GM19035 (cell line): ENCODE measurements at regions not wholly inside any gene's neighbourhood (a gene's known extent, or its start where the extent isn't known, plus 50 kb on each side); places are given as distances from the start of the nearest gene placed in this dataset.

Experiments used
- ATAC-seq: cut with Tn5 transposase; IDR thresholded peaks from one replicate; pipeline ENCODE4 v1.9.1; 2021; ENCODE audit not compliant: unreplicated experiment

- ATAC-seq = no peak
Measured at GRCh38 chr18:39801010-39801409, 2154.0 kb upstream of the PIK3C3 start.

- no peak for ATAC-seq
Measured at GRCh38 chr18:39799006-39799405, 2156.0 kb upstream of the PIK3C3 start.

GRCh38 chr18:39796393-39796792, 2158.6 kb upstream of the PIK3C3 start:
- ATAC-seq = no peak

GRCh38 chr18:39795350-39795749, 2159.7 kb upstream of the PIK3C3 start:
- ATAC-seq = no peak

- no peak for ATAC-seq
Measured at GRCh38 chr18:39793609-39794008, 2161.4 kb upstream of the PIK3C3 start.

GRCh38 chr18:39788383-39788782, 2166.7 kb upstream of the PIK3C3 start:
- ATAC-seq = no peak

- no peak for ATAC-seq
Measured at GRCh38 chr18:39786477-39786876, 2168.6 kb upstream of the PIK3C3 start.

GRCh38 chr18:39784541-39784940, 2170.5 kb upstream of the PIK3C3 start:
- no peak for ATAC-seq

- ATAC-seq = no peak
Measured at GRCh38 chr18:39781565-39781964, 2173.5 kb upstream of the PIK3C3 start.

- no peak for ATAC-seq
Measured at GRCh38 chr18:39780774-39781173, 2174.3 kb upstream of the PIK3C3 start.

GRCh38 chr18:39779926-39780325, 2175.1 kb upstream of the PIK3C3 start:
- ATAC-seq = no peak

- ATAC-seq = no peak
Measured at GRCh38 chr18:39776766-39777165, 2178.3 kb upstream of the PIK3C3 start.

GRCh38 chr18:39774957-39775598, 2180.0 kb upstream of the PIK3C3 start:
- no peak for ATAC-seq

- ATAC-seq = no peak
Measured at GRCh38 chr18:39773646-39774045, 2181.4 kb upstream of the PIK3C3 start.

- no peak for ATAC-seq
Measured at GRCh38 chr18:39772155-39772919, 2182.7 kb upstream of the PIK3C3 start.

GRCh38 chr18:39770399-39770798, 2184.6 kb upstream of the PIK3C3 start:
- ATAC-seq = no peak

- no peak for ATAC-seq
Measured at GRCh38 chr18:39764873-39765272, 2190.2 kb upstream of the PIK3C3 start.

- no peak for ATAC-seq
Measured at GRCh38 chr18:39761273-39761672, 2193.8 kb upstream of the PIK3C3 start.

GRCh38 chr18:39759926-39760325, 2194.3 kb upstream of the CELF4 start:
- ATAC-seq = no peak

- no peak for ATAC-seq
Measured at GRCh38 chr18:39753178-39753577, 2187.6 kb upstream of the CELF4 start.

GRCh38 chr18:39752351-39752750, 2186.8 kb upstream of the CELF4 start:
- ATAC-seq = no peak

GRCh38 chr18:39751921-39752320, 2186.3 kb upstream of the CELF4 start:
- no peak for ATAC-seq

- ATAC-seq = no peak
Measured at GRCh38 chr18:39751161-39751560, 2185.6 kb upstream of the CELF4 start.
